HCT116 (cell line): ENCODE measurements at regions not wholly inside any gene's neighbourhood (a gene's known extent, or its start where the extent isn't known, plus 50 kb on each side); places are given as distances from the start of the nearest gene placed in this dataset.
A peak's percentile ranks its signal among the peaks of the same experiment; 100 is the strongest.

Experiments
- ATAC-seq: fragments of 200-7000 bp; cut with Tn5 transposase; 2 replicates; pipeline ENCODE4 v1.9.1; 2020; ENCODE audit warnings: mild to moderate bottlenecking, moderate library complexity
- BruUV-seq: library from RNA; stranded (reverse); fragments of 400-500 nt; replicated peaks from 2 replicates; lab custom pipeline; 2021; lab: Mats Ljungman, UMichigan
- CTCF ChIA-PET: fragments of 300-600 bp; sonication (Branson Sonifier 250); formaldehyde crosslinking; loops from one replicate; lab custom pipeline; 2021; ENCODE audit warnings: antibody characterized with exemption; lab: Charles Lee
- POLR2A ChIA-PET: fragments of 300-600, 350-600 bp; sonication (Branson Sonifier 250); formaldehyde crosslinking; loops from one replicate; lab custom pipeline; 2021; ENCODE audit warnings: antibody characterized with exemption; lab: Charles Lee
- RAD21 ChIA-PET, 2 experiments: fragments of 300-600 bp; sonication (Branson Sonifier 250); formaldehyde crosslinking; loops; one replicate each; lab custom pipeline; 2023; ENCODE audit warnings: low total read pairs in 2 of 2; ENCODE audit not compliant: uncharacterized antibody in 2 of 2, unreplicated experiment in 2 of 2, low non-redundant PET in 1 of 2; lab: Charles Lee
- DNase-seq: peaks from one replicate; pipeline ENCODE4 v3.0.0-alpha.2; 2010; ENCODE audit warnings: low read depth, low spot score
- H2AFZ ChIP-seq: fragments of 200-600 bp; shearing (Covaris generic), sonication (generic); 2 replicates; pipeline ENCODE4 v1.6.1; 2017; ENCODE audit warnings: low read depth, mixed run types, mixed read lengths, antibody characterized with exemption, low read length; ENCODE audit not compliant: poor library complexity, severe bottlenecking
- H3K27ac ChIP-seq: 2 replicates; pipeline ENCODE4 v1.5.1; 2012; ENCODE audit warnings: low read depth, low read length
- H3K27me3 ChIP-seq: fragments of 200-600 bp; sonication (generic); 2 replicates; pipeline ENCODE4 v1.6.1; 2016; ENCODE audit warnings: mixed run types, low read length, mixed read lengths; ENCODE audit not compliant: insufficient read depth
- H3K36me3 ChIP-seq, 2 experiments: fragments of 200-500 bp in 1 of 2; fragments of 200-600 bp in 1 of 2; sonication (Bioruptor generic) in 1 of 2; sonication (generic) in 1 of 2; 2 replicates each; pipeline versions ENCODE4 v1.5.1 to v1.6.1; 2014 to 2016; ENCODE audit warnings: low read length in 2 of 2, inconsistent platforms in 1 of 2, mixed read lengths in 1 of 2, mixed run types in 1 of 2; ENCODE audit not compliant: insufficient read depth in 2 of 2, control insufficient read depth in 1 of 2
- H3K4me1 ChIP-seq, 2 experiments: fragments of 200-600 bp in 1 of 2; sonication (generic) in 1 of 2; 2 replicates each; pipeline versions ENCODE4 v1.5.1 to v1.6.1; 2012 to 2017; ENCODE audit warnings: low read length in 2 of 2, inconsistent platforms in 1 of 2, mild to moderate bottlenecking in 1 of 2, mixed read lengths in 1 of 2, mixed run types in 1 of 2, moderate library complexity in 1 of 2; ENCODE audit not compliant: insufficient read depth in 2 of 2, control insufficient read depth in 1 of 2
- H3K4me2 ChIP-seq: fragments of 200-600 bp; sonication (generic); 2 replicates; pipeline ENCODE4 v1.6.1; 2017; ENCODE audit warnings: mixed run types, low read length, mixed read lengths
- H3K4me3 ChIP-seq, 2 experiments: fragments of 200-600 bp in 1 of 2; sonication (generic) in 1 of 2; replicated peaks in 1 of 2; 2 replicates each; pipeline ENCODE4 v1.5.1; 2011 to 2016; ENCODE audit warnings: low read length in 2 of 2, control low read depth in 1 of 2, low read depth in 1 of 2, mild to moderate bottlenecking in 1 of 2, mixed read lengths in 1 of 2, mixed run types in 1 of 2
- H3K79me2 ChIP-seq: fragments of 200-600 bp; sonication (generic); 2 replicates; pipeline ENCODE4 v1.6.1; 2017; ENCODE audit warnings: mild to moderate bottlenecking, mixed run types, low read length, moderate library complexity, mixed read lengths; ENCODE audit not compliant: insufficient read depth
- H3K9ac ChIP-seq: fragments of 200-600 bp; sonication (generic); 2 replicates; pipeline ENCODE4 v1.6.1; 2016; ENCODE audit warnings: low read length, mixed read lengths
- H3K9me2 ChIP-seq: fragments of 200-600 bp; sonication (generic), shearing (Covaris generic); 2 replicates; pipeline ENCODE4 v1.6.1; 2017; ENCODE audit warnings: mixed run types, mild to moderate bottlenecking, moderate library complexity; ENCODE audit not compliant: insufficient read depth
- H3K9me3 ChIP-seq, 2 experiments: fragments of 200-500 bp in 1 of 2; fragments of 200-600 bp in 1 of 2; sonication (Bioruptor generic) in 1 of 2; sonication (generic) in 1 of 2; 2 replicates each; pipeline ENCODE4 v1.6.1; 2014 to 2017; ENCODE audit warnings: low read length in 2 of 2, mixed read lengths in 2 of 2, inconsistent platforms in 1 of 2, low read depth in 1 of 2, mild to moderate bottlenecking in 1 of 2, mixed run types in 1 of 2, moderate library complexity in 1 of 2; ENCODE audit not compliant: control insufficient read depth in 1 of 2, insufficient read depth in 1 of 2
- H4K20me1 ChIP-seq: fragments of 200-600 bp; sonication (generic), shearing (Covaris generic); 2 replicates; pipeline ENCODE4 v1.6.1; 2017; ENCODE audit warnings: mixed run types, mild to moderate bottlenecking, moderate library complexity; ENCODE audit not compliant: insufficient read depth
- CBX3 ChIP-seq: IDR thresholded peaks from 2 replicates; pipeline ENCODE4 v1.6.1; 2012; ENCODE audit warnings: low read depth
- CEBPB ChIP-seq: IDR thresholded peaks from 2 replicates; pipeline ENCODE4 v1.6.1; 2012; ENCODE audit warnings: low read depth
- EGR1 ChIP-seq: IDR thresholded peaks from 2 replicates; pipeline ENCODE4 v1.6.1; 2012; ENCODE audit warnings: low read depth
- ELF1 ChIP-seq: IDR thresholded peaks from 2 replicates; pipeline ENCODE4 v1.6.1; 2012; ENCODE audit warnings: low read depth, borderline replicate concordance
- EZH2 ChIP-seq: fragments of 200-600 bp; sonication (generic); IDR thresholded peaks from 2 replicates; pipeline ENCODE4 v1.6.1; 2017; ENCODE audit warnings: antibody characterized with exemption, mixed run types
- JUND ChIP-seq: IDR thresholded peaks from 2 replicates; pipeline ENCODE4 v1.6.1; 2012
- POLR2A ChIP-seq: IDR thresholded peaks from 2 replicates; pipeline ENCODE4 v1.7.0; 2011; ENCODE audit warnings: borderline replicate concordance; ENCODE audit not compliant: insufficient read depth, insufficient read length; ENCODE audit errors: extremely low read depth
- POLR2AphosphoS5 ChIP-seq: IDR thresholded peaks from 2 replicates; pipeline ENCODE4 v1.6.1; 2011; ENCODE audit warnings: mild to moderate bottlenecking, low read depth, low read length, moderate library complexity
- RAD21 ChIP-seq: IDR thresholded peaks from 2 replicates; pipeline ENCODE4 v1.6.1; 2012; ENCODE audit warnings: low read depth, mild to moderate bottlenecking
- SIN3A ChIP-seq: IDR thresholded peaks from 2 replicates; pipeline ENCODE4 v1.6.1; 2012; ENCODE audit warnings: low read depth
- SP1 ChIP-seq: IDR thresholded peaks from 2 replicates; pipeline ENCODE4 v1.6.1; 2012; ENCODE audit warnings: low read depth
- SRF ChIP-seq: IDR thresholded peaks from 2 replicates; pipeline ENCODE4 v1.6.1; 2012; ENCODE audit warnings: low read depth
- TCF7L2 ChIP-seq: IDR thresholded peaks from 2 replicates; pipeline ENCODE4 v1.7.0; 2011; ENCODE audit warnings: borderline replicate concordance, inconsistent platforms; ENCODE audit not compliant: insufficient read depth, insufficient read length; ENCODE audit errors: extremely low read depth
- YY1 ChIP-seq: IDR thresholded peaks from 2 replicates; pipeline ENCODE4 v1.6.1; 2011; ENCODE audit warnings: low read length, low read depth, moderate library complexity, mild to moderate bottlenecking; ENCODE audit not compliant: insufficient replicate concordance; ENCODE audit errors: extremely low read depth
- ZFX ChIP-seq: fragments of 450-650 bp; IDR thresholded peaks from 2 replicates; pipeline ENCODE4 v1.6.1; 2017
- ZNF274 ChIP-seq: fragments of 200-500 bp; sonication (Bioruptor generic); IDR thresholded peaks from 2 replicates; pipeline ENCODE4 v1.6.1; 2014; ENCODE audit warnings: mild to moderate bottlenecking, low read depth, low read length, inconsistent platforms
- intact Hi-C: fragments of 100-400 bp; cut with micrococcal nuclease; formaldehyde crosslinking; loops from 2 replicates; pipeline ENCODE4 v1.10.0; 2022
- TF ChIP-seq, protein P1 (sequence below): IDR thresholded peaks from 2 replicates; pipeline ENCODE4 v1.6.1; 2011; ENCODE audit warnings: mild to moderate bottlenecking, low read length, moderate library complexity; ENCODE audit not compliant: insufficient replicate concordance; ENCODE audit errors: extremely low read depth
- TF ChIP-seq, protein P2 (sequence below): IDR thresholded peaks from 2 replicates; pipeline ENCODE4 v1.6.1; 2012
- TF ChIP-seq, protein P3 (sequence below): IDR thresholded peaks from 2 replicates; pipeline ENCODE4 v1.6.1; 2012
- TF ChIP-seq, protein P4 (sequence below): IDR thresholded peaks from 2 replicates; pipeline ENCODE4 v1.6.1; 2012; ENCODE audit warnings: low read depth

DNA sequence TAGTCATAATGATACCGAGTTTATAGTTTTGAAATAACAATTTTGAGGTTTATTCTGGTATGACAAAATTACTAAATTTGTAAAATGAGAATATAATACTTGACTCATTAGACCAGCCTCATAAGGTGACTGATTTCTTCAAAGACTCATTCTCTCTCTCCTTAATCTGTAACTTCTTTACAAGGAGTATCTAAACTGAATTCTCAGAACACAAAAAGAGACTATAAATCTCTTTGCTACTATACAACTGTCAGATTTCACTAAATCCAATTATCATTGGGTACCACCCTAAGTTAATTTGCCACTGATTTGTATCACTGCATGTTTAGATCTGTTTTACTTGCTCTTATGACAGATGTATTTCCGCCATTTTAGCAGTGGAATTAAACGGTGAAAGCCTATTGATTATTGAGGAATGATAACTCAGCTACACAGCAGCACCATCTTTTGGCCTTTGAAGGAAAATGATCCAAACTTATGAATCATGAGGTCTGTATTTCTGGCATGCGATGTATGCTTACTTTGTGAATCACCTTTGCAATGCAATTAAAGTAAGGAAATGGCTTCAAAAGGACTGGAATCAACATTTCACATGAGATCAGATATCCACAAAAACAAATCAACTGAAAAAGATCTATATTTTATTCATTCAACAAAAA is 161.2 kb downstream of the RERGL start:
- Histone ChIP-seq H3K4me3 (no peak overlapping the region), H3K27me3 (no peaks in the 10 kb centered on the region), H3K9me3 (no peaks in the 10 kb centered on the region), H3K4me1 (peaks cover 9 to 17% of the 10 kb centered on the region in 2 experiments), H3K36me3 (no peaks in the 10 kb centered on the region), H3K4me2 (peak overlapping the region; percentile 37), H4K20me1 (no peaks in the 10 kb centered on the region), H3K79me2 (no peaks in the 10 kb centered on the region), H3K9me2 (no peaks in the 10 kb centered on the region), H3K27ac (peak overlapping the region; percentile 33; the same call in 1 of the 2 replicates), H3K9ac (no peak overlapping the region), H2AFZ (peak overlapping the region; percentile 88)
- peak; percentile 84 for ATAC-seq
- ChIA-PET CTCF (no interaction called here), RAD21 (no interaction called here), POLR2A (no interaction called here)
- intact Hi-C loops, result loop anchor here (2.0 kb wide), 1 partner anchor 54 kb away; no protein-coding TSS in a partner anchor
- no TSS peak for BruUV-seq
- peak; percentile 75 for DNase-seq
- TF ChIP-seq ZFX (no peak), CBX3 (no peak), RAD21 (peak; percentile 67), POLR2A (no peak), EZH2 (no peak), ZNF274 (no peak), YY1 (peak; percentile 60), SRF (0 out of 2 replicates have a peak, but pooled peaks have one; percentile 32), POLR2AphosphoS5 (no peak), CEBPB (peak; percentile 37; the same call in 1 of the 2 replicates), SP1 (peak; percentile 50; the same call in 1 of the 2 replicates), EGR1 (no peak), JUND (peak; percentile 79), TCF7L2 (peak; percentile 11), ELF1 (no peak), SIN3A (no peak)
- TF ChIP-seq, protein P1, sequence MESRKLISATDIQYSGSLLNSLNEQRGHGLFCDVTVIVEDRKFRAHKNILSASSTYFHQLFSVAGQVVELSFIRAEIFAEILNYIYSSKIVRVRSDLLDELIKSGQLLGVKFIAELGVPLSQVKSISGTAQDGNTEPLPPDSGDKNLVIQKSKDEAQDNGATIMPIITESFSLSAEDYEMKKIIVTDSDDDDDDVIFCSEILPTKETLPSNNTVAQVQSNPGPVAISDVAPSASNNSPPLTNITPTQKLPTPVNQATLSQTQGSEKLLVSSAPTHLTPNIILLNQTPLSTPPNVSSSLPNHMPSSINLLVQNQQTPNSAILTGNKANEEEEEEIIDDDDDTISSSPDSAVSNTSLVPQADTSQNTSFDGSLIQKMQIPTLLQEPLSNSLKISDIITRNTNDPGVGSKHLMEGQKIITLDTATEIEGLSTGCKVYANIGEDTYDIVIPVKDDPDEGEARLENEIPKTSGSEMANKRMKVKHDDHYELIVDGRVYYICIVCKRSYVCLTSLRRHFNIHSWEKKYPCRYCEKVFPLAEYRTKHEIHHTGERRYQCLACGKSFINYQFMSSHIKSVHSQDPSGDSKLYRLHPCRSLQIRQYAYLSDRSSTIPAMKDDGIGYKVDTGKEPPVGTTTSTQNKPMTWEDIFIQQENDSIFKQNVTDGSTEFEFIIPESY, result no peak
- TF ChIP-seq, protein P2, sequence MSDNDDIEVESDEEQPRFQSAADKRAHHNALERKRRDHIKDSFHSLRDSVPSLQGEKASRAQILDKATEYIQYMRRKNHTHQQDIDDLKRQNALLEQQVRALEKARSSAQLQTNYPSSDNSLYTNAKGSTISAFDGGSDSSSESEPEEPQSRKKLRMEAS, result no peak
- TF ChIP-seq, protein P3, sequence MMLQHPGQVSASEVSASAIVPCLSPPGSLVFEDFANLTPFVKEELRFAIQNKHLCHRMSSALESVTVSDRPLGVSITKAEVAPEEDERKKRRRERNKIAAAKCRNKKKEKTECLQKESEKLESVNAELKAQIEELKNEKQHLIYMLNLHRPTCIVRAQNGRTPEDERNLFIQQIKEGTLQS, result no peak
- TF ChIP-seq, protein P4, sequence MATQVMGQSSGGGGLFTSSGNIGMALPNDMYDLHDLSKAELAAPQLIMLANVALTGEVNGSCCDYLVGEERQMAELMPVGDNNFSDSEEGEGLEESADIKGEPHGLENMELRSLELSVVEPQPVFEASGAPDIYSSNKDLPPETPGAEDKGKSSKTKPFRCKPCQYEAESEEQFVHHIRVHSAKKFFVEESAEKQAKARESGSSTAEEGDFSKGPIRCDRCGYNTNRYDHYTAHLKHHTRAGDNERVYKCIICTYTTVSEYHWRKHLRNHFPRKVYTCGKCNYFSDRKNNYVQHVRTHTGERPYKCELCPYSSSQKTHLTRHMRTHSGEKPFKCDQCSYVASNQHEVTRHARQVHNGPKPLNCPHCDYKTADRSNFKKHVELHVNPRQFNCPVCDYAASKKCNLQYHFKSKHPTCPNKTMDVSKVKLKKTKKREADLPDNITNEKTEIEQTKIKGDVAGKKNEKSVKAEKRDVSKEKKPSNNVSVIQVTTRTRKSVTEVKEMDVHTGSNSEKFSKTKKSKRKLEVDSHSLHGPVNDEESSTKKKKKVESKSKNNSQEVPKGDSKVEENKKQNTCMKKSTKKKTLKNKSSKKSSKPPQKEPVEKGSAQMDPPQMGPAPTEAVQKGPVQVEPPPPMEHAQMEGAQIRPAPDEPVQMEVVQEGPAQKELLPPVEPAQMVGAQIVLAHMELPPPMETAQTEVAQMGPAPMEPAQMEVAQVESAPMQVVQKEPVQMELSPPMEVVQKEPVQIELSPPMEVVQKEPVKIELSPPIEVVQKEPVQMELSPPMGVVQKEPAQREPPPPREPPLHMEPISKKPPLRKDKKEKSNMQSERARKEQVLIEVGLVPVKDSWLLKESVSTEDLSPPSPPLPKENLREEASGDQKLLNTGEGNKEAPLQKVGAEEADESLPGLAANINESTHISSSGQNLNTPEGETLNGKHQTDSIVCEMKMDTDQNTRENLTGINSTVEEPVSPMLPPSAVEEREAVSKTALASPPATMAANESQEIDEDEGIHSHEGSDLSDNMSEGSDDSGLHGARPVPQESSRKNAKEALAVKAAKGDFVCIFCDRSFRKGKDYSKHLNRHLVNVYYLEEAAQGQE, result no peak
